Liver (tissue), 3 donors: ENCODE measurements at regions not wholly inside any gene's neighbourhood (a gene's known extent, or its start where the extent isn't known, plus 50 kb on each side); places are given as distances from the start of the nearest gene placed in this dataset.

Experiments
- CTCF ChIP-seq: fragments of 150-350 bp; IDR thresholded peaks from 2 replicates; pipeline ENCODE4 v1.5.1; 2017; ENCODE audit warnings: improper control_type of control experiment, low read depth, low read length; ENCODE audit not compliant: missing input control
- EGR1 ChIP-seq, 2 donors: IDR thresholded peaks; 2 replicates each; pipeline ENCODE4 v1.6.1; 2016 to 2018; ENCODE audit warnings: antibody characterized with exemption in 2 of 2, low read depth in 2 of 2
- FOXA2 ChIP-seq: IDR thresholded peaks from 2 replicates; pipeline ENCODE4 v1.6.1; 2016; ENCODE audit warnings: antibody characterized with exemption
- GABPA ChIP-seq, 2 donors: IDR thresholded peaks in 1 of 2; conservative IDR thresholded peaks in 1 of 2; 2 replicates each; pipeline ENCODE4 v1.6.1; 2016; ENCODE audit warnings: antibody characterized with exemption in 2 of 2, mild to moderate bottlenecking in 1 of 2, moderate library complexity in 1 of 2
- HNF4A ChIP-seq, 2 donors: conservative IDR thresholded peaks; 2 replicates each; pipeline ENCODE4 v1.6.1; 2016; ENCODE audit warnings: antibody characterized with exemption in 2 of 2, mild to moderate bottlenecking in 2 of 2
- JUND ChIP-seq, 2 donors: IDR thresholded peaks; 2 replicates each; pipeline ENCODE4 v1.6.1; 2016; ENCODE audit warnings: antibody characterized with exemption in 2 of 2
- MAX ChIP-seq: IDR thresholded peaks from 2 replicates; pipeline ENCODE4 v1.6.1; 2016; ENCODE audit warnings: antibody characterized with exemption
- RXRA ChIP-seq, 2 donors: IDR thresholded peaks; 2 replicates each; pipeline ENCODE4 v1.6.1; 2017 to 2018; ENCODE audit warnings: antibody characterized with exemption in 2 of 2, mild to moderate bottlenecking in 1 of 2
- SP1 ChIP-seq: IDR thresholded peaks from 2 replicates; pipeline ENCODE4 v1.6.1; 2018; ENCODE audit warnings: antibody characterized with exemption, mild to moderate bottlenecking
- TAF1 ChIP-seq: conservative IDR thresholded peaks from 2 replicates; pipeline ENCODE4 v1.6.1; 2016; ENCODE audit warnings: antibody characterized with exemption, mild to moderate bottlenecking
- YY1 ChIP-seq: IDR thresholded peaks from 2 replicates; pipeline ENCODE4 v1.6.1; 2016; ENCODE audit warnings: antibody characterized with exemption, mild to moderate bottlenecking
- TF ChIP-seq, protein P1 (sequence below): IDR thresholded peaks from 2 replicates; pipeline ENCODE4 v1.6.1; 2016; ENCODE audit warnings: antibody characterized with exemption, mild to moderate bottlenecking
- donor health status: healthy.
- donor health status: healthy.

- no peak for TF ChIP-seq MAX
- no peak for TF ChIP-seq SP1
- no peak for TF ChIP-seq CTCF
- no peak for TF ChIP-seq JUND (IDR thresholded peaks at IDR 0.05)
- TF ChIP-seq HNF4A (conservative IDR thresholded peaks at IDR 0.05): no peak
- no peak for TF ChIP-seq TAF1
- TF ChIP-seq, protein P1, sequence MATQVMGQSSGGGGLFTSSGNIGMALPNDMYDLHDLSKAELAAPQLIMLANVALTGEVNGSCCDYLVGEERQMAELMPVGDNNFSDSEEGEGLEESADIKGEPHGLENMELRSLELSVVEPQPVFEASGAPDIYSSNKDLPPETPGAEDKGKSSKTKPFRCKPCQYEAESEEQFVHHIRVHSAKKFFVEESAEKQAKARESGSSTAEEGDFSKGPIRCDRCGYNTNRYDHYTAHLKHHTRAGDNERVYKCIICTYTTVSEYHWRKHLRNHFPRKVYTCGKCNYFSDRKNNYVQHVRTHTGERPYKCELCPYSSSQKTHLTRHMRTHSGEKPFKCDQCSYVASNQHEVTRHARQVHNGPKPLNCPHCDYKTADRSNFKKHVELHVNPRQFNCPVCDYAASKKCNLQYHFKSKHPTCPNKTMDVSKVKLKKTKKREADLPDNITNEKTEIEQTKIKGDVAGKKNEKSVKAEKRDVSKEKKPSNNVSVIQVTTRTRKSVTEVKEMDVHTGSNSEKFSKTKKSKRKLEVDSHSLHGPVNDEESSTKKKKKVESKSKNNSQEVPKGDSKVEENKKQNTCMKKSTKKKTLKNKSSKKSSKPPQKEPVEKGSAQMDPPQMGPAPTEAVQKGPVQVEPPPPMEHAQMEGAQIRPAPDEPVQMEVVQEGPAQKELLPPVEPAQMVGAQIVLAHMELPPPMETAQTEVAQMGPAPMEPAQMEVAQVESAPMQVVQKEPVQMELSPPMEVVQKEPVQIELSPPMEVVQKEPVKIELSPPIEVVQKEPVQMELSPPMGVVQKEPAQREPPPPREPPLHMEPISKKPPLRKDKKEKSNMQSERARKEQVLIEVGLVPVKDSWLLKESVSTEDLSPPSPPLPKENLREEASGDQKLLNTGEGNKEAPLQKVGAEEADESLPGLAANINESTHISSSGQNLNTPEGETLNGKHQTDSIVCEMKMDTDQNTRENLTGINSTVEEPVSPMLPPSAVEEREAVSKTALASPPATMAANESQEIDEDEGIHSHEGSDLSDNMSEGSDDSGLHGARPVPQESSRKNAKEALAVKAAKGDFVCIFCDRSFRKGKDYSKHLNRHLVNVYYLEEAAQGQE: no peak
- no peak for TF ChIP-seq RXRA (IDR thresholded peaks at IDR 0.05)
- TF ChIP-seq YY1: no peak
- no peak for TF ChIP-seq FOXA2
- TF ChIP-seq EGR1 (IDR thresholded peaks at IDR 0.05; ENCODE audit: low read depth in 2 of 2): no peak
- no peak for TF ChIP-seq GABPA (IDR thresholded peaks at IDR 0.05 in 1 of 2, conservative IDR thresholded peaks at IDR 0.05 in 1 of 2)
Observed at GRCh38 chr3:117137065-117137464, 427.5 kb downstream of the TUSC7 start.
